SK-N-SH (cell line): ENCODE measurements at regions not wholly inside any gene's neighbourhood (a gene's known extent, or its start where the extent isn't known, plus 50 kb on each side); places are given as distances from the start of the nearest gene placed in this dataset.

Experiments used
- CTCF ChIA-PET: fragments of 300-600, 350-600 bp; formaldehyde crosslinking; extraction: SDS; loops from one replicate; lab custom pipeline; 2021; lab: Yijun Ruan, JAX
- POLR2A ChIA-PET: fragments of 350-600 bp; sonication (Branson Sonifier 250); formaldehyde crosslinking; extraction: SDS; loops from one replicate; lab custom pipeline; 2020; ENCODE audit warnings: antibody characterized with exemption, inconsistent platforms; lab: Yijun Ruan, JAX
- DNase-seq: peaks from one replicate; pipeline ENCODE4 v3.0.0; 2012
- H2AFZ ChIP-seq: fragments of 200-600 bp; sonication (generic); 2 replicates; pipeline ENCODE4 v1.8.1; 2016; ENCODE audit warnings: antibody characterized with exemption, mild to moderate bottlenecking, low read depth
- H3F3A ChIP-seq: fragments of 200-600 bp; sonication (generic); replicated peaks from 2 replicates; pipeline ENCODE3; 2016; ENCODE audit warnings: antibody characterized with exemption, mild to moderate bottlenecking; ENCODE audit not compliant: insufficient read depth
- H3K27ac ChIP-seq, 2 experiments: fragments of 200-500 bp in 1 of 2; fragments of 200-600 bp in 1 of 2; sonication (Bioruptor generic) in 1 of 2; sonication (generic), shearing (Covaris generic) in 1 of 2; 2 replicates each; pipeline versions ENCODE4 v1.5.1 to v1.6.1; 2014 to 2016; ENCODE audit warnings: low read depth in 2 of 2, inconsistent platforms in 1 of 2, low read length in 1 of 2, mild to moderate bottlenecking in 1 of 2, mixed read lengths in 1 of 2
- H3K27me3 ChIP-seq: fragments of 200-600 bp; sonication (generic), shearing (Covaris generic); 2 replicates; pipeline ENCODE4 v1.6.1; 2016; ENCODE audit warnings: mixed run types; ENCODE audit not compliant: insufficient read depth
- H3K36me3 ChIP-seq, 2 experiments: fragments of 200-500 bp in 1 of 2; fragments of 200-600 bp in 1 of 2; sonication (Bioruptor generic) in 1 of 2; sonication (generic) in 1 of 2; replicated peaks in 1 of 2; 2 replicates each; pipeline versions ENCODE3 to v1.5.1; 2014 to 2016; ENCODE audit warnings: low read length in 1 of 2, mild to moderate bottlenecking in 1 of 2; ENCODE audit not compliant: insufficient read depth in 2 of 2, control insufficient read depth in 1 of 2
- H3K4me1 ChIP-seq, 2 experiments: fragments of 200-500 bp in 1 of 2; fragments of 200-600 bp in 1 of 2; sonication (Bioruptor generic) in 1 of 2; sonication (generic), shearing (Covaris generic) in 1 of 2; 2 replicates each; pipeline versions ENCODE4 v1.5.1 to v1.6.1; 2014 to 2016; ENCODE audit warnings: low read depth in 1 of 2, low read length in 1 of 2, mixed run types in 1 of 2; ENCODE audit not compliant: insufficient read depth in 2 of 2, control insufficient read depth in 1 of 2
- H3K4me2 ChIP-seq: fragments of 200-600 bp; sonication (generic), shearing (Covaris generic); 2 replicates; pipeline ENCODE4 v1.6.1; 2017; ENCODE audit warnings: mixed run types
- H3K4me3 ChIP-seq, 2 experiments: fragments of 200-500 bp in 1 of 2; fragments of 200-600 bp in 1 of 2; sonication (Bioruptor generic) in 1 of 2; sonication (generic), shearing (Covaris generic) in 1 of 2; 2 replicates each; pipeline versions ENCODE4 v1.5.1 to v1.8.1; 2014 to 2016; ENCODE audit warnings: low read depth in 2 of 2, inconsistent platforms in 1 of 2, low read length in 1 of 2, mild to moderate bottlenecking in 1 of 2, mixed read lengths in 1 of 2, moderate library complexity in 1 of 2
- H3K79me2 ChIP-seq: fragments of 200-600 bp; sonication (generic); 2 replicates; pipeline ENCODE4 v1.8.1; 2017; ENCODE audit warnings: mild to moderate bottlenecking; ENCODE audit not compliant: insufficient read depth
- H3K9ac ChIP-seq: fragments of 200-600 bp; sonication (generic); 2 replicates; pipeline ENCODE4 v1.6.1; 2017; ENCODE audit warnings: mixed run types
- H3K9me2 ChIP-seq: fragments of 200-600 bp; sonication (generic); 2 replicates; pipeline ENCODE4 v1.6.1; 2017; ENCODE audit warnings: mixed run types
- H3K9me3 ChIP-seq: fragments of 200-600 bp; sonication (generic); 2 replicates; pipeline ENCODE4 v1.6.1; 2017; ENCODE audit warnings: mixed run types, mild to moderate bottlenecking, moderate library complexity
- H4K20me1 ChIP-seq: fragments of 200-600 bp; sonication (generic); 2 replicates; pipeline ENCODE4 v1.6.1; 2017; ENCODE audit warnings: mild to moderate bottlenecking, mixed run types; ENCODE audit not compliant: insufficient read depth
- CHD2 ChIP-seq: fragments of 150-350 bp; IDR thresholded peaks from 2 replicates; pipeline ENCODE4 v1.6.1; 2018; ENCODE audit warnings: low read length; ENCODE audit not compliant: partially characterized antibody
- ELF1 ChIP-seq: IDR thresholded peaks from 2 replicates; pipeline ENCODE4 v1.4.0; 2012
- EZH2phosphoT487 ChIP-seq: fragments of 200-600 bp; sonication (generic); IDR thresholded peaks from 2 replicates; pipeline ENCODE4 v1.6.1; 2017; ENCODE audit warnings: low read depth, mixed run types, mild to moderate bottlenecking, antibody characterized with exemption, moderate library complexity, borderline replicate concordance
- FOSL2 ChIP-seq: IDR thresholded peaks from 2 replicates; pipeline ENCODE4 v1.4.0; 2012; ENCODE audit warnings: low read depth, mild to moderate bottlenecking, moderate library complexity, borderline replicate concordance
- FOXJ3 ChIP-seq: sonication (generic); formaldehyde crosslinking; IDR thresholded peaks from 2 replicates; pipeline ENCODE4 v1.5.1; 2020; ENCODE audit warnings: mild to moderate bottlenecking, missing genetic modification reagents
- FOXM1 ChIP-seq: IDR thresholded peaks from 2 replicates; pipeline ENCODE4 v1.4.0; 2012; ENCODE audit warnings: low read depth, mild to moderate bottlenecking
- JUND ChIP-seq: IDR thresholded peaks from 2 replicates; pipeline ENCODE4 v1.4.0; 2012
- MXI1 ChIP-seq: IDR thresholded peaks from 2 replicates; pipeline ENCODE4 v1.6.1; 2012; ENCODE audit warnings: mild to moderate bottlenecking, low read depth, low read length, improper control_type of control experiment
- NRF1 ChIP-seq: IDR thresholded peaks from 2 replicates; pipeline ENCODE4 v1.6.1; 2012; ENCODE audit warnings: low read depth, mild to moderate bottlenecking, low read length
- RAD21 ChIP-seq: IDR thresholded peaks from 2 replicates; pipeline ENCODE4 v1.6.1; 2012; ENCODE audit warnings: mild to moderate bottlenecking, low read length
- SIN3A ChIP-seq: IDR thresholded peaks from 2 replicates; pipeline ENCODE4 v1.6.1; 2012; ENCODE audit warnings: low read depth, mild to moderate bottlenecking, low read length, moderate library complexity, borderline replicate concordance
- TCF12 ChIP-seq: IDR thresholded peaks from 2 replicates; pipeline ENCODE4 v1.4.0; 2012
- TEAD4 ChIP-seq: IDR thresholded peaks from 2 replicates; pipeline ENCODE4 v1.4.0; 2012; ENCODE audit warnings: mild to moderate bottlenecking, borderline replicate concordance; ENCODE audit not compliant: insufficient read depth
- YY1 ChIP-seq: IDR thresholded peaks from 2 replicates; pipeline ENCODE4 v1.4.0; 2012; ENCODE audit warnings: low read depth, mild to moderate bottlenecking
- WGBS: methylation state at CpG from one replicate; pipeline ENCODE4 v1.1.6; 2017; ENCODE audit warnings: low lambda C conversion rate; 5-methylcytosine and 5-hydroxymethylcytosine counted together
- TF ChIP-seq, protein P1 (sequence below): IDR thresholded peaks from 2 replicates; pipeline ENCODE4 v1.4.0; 2012; ENCODE audit warnings: low read depth
- TF ChIP-seq, protein P2 (sequence below): IDR thresholded peaks from 2 replicates; pipeline ENCODE4; 2012
- TF ChIP-seq, protein P3 (sequence below): IDR thresholded peaks from 2 replicates; pipeline ENCODE4 v1.4.0; 2012; ENCODE audit warnings: low read depth, borderline replicate concordance
- TF ChIP-seq, protein P4 (sequence below): fragments of 150-350 bp; IDR thresholded peaks from 2 replicates; pipeline ENCODE4 v1.6.1; 2017; ENCODE audit warnings: antibody characterized with exemption, low read length, low read depth, borderline replicate concordance

DNA sequence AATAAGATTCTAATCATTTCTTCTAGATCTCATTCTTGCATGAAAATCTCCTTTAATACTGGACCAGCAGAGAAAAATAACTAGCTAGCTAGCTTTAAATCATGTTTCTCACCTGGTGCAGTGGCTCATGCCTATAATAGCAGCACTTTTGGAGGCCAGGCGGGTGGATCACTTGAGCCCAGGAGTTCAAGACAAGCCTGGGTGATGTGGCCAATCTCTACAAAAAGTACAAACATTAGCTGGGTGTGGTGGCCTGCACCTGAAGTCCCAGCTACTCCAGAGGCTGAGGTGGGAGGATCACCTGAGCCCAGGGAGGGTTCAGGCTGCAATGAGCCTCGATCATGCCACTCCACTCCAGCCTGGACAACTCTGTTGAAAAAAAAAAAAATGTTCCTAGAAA is 99.2 kb downstream of the BAMBI start:
- WGBS = 57% methylated on average over 2 of the region's 2 CpGs
- Histone ChIP-seq H3F3A (no peaks in the 10 kb centered on the region), H3K9ac (no peak overlapping the region), H2AFZ (no peak overlapping the region), H3K9me2 (no peaks in the 10 kb centered on the region), H3K27ac (no peak overlapping the region), H3K9me3 (no peaks in the 10 kb centered on the region), H3K4me1 (peaks cover 0 to 5% of the 10 kb centered on the region in 2 experiments; a peak in 1 of 4 replicates), H3K4me3 (no peak overlapping the region), H3K79me2 (no peaks in the 10 kb centered on the region), H3K27me3 (no peaks in the 10 kb centered on the region), H3K4me2 (no peak overlapping the region), H3K36me3 (no peaks in the 10 kb centered on the region), H4K20me1 (no peaks in the 10 kb centered on the region)
- CTCF ChIA-PET = no interaction called here
- no peak for DNase-seq
- TF ChIP-seq RAD21 = no peak
- TF ChIP-seq EZH2phosphoT487 = no peak
- no peak for TF ChIP-seq ELF1
- no peak for TF ChIP-seq NRF1
- TF ChIP-seq, protein P1, sequence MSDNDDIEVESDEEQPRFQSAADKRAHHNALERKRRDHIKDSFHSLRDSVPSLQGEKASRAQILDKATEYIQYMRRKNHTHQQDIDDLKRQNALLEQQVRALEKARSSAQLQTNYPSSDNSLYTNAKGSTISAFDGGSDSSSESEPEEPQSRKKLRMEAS = no peak
- TF ChIP-seq YY1 = no peak
- no peak for TF ChIP-seq JUND
- TF ChIP-seq, protein P2, sequence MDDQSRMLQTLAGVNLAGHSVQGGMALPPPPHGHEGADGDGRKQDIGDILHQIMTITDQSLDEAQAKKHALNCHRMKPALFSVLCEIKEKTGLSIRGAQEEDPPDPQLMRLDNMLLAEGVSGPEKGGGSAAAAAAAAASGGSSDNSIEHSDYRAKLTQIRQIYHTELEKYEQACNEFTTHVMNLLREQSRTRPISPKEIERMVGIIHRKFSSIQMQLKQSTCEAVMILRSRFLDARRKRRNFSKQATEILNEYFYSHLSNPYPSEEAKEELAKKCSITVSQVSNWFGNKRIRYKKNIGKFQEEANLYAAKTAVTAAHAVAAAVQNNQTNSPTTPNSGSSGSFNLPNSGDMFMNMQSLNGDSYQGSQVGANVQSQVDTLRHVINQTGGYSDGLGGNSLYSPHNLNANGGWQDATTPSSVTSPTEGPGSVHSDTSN = no peak
- TF ChIP-seq FOXM1 = no peak
- TF ChIP-seq TEAD4 = no peak
- no peak for TF ChIP-seq FOSL2
- no peak for TF ChIP-seq TCF12
- POLR2A ChIA-PET = no interaction called here

DNA sequence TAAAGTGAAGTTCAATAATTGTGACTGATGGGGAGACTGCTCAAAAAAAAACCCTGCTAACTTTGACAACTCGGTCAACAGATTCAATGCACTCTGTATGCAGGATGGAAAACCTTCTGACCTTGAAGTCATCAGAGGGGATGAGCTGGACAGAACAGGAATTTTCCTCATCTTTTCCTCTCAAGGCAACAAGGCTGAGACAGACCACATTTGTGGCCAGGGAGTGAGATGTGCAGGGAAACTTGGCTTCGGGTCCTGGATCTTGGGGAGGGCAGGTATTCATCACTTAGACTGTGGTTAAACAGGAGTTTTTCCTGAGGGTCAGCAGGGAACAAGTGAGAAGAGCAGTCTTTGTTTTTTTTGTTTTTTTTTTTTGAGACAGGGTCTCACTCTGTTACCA is 100.6 kb downstream of the BAMBI start:
- Histone ChIP-seq H3K27ac (no peak overlapping the region), H3K79me2 (no peaks in the 10 kb centered on the region), H3K4me2 (no peak overlapping the region), H4K20me1 (no peaks in the 10 kb centered on the region), H2AFZ (no peak overlapping the region), H3K4me3 (no peak overlapping the region), H3F3A (no peaks in the 10 kb centered on the region), H3K36me3 (no peaks in the 10 kb centered on the region), H3K27me3 (no peaks in the 10 kb centered on the region), H3K9ac (no peak overlapping the region), H3K9me3 (no peaks in the 10 kb centered on the region), H3K9me2 (no peaks in the 10 kb centered on the region), H3K4me1 (peaks cover 0 to 5% of the 10 kb centered on the region in 2 experiments; a peak in 1 of 4 replicates)
- POLR2A ChIA-PET = no interaction called here
- no peak for DNase-seq
- CTCF ChIA-PET = interaction anchor here (1.0 kb wide), 1 partner anchor 12 kb away, joined by 3 read pairs; no protein-coding TSS in a partner anchor
- TF ChIP-seq RAD21 (no peak), FOXJ3 (CRISPR knock-in tag) (no peak), FOSL2 (no peak), CHD2 (no peak), MXI1 (no peak), FOXM1 (no peak), TCF12 (no peak), SIN3A (no peak)
- TF ChIP-seq, protein P1 = no peak
- TF ChIP-seq, protein P3, sequence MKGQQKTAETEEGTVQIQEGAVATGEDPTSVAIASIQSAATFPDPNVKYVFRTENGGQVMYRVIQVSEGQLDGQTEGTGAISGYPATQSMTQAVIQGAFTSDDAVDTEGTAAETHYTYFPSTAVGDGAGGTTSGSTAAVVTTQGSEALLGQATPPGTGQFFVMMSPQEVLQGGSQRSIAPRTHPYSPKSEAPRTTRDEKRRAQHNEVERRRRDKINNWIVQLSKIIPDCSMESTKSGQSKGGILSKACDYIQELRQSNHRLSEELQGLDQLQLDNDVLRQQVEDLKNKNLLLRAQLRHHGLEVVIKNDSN = no peak
- TF ChIP-seq, protein P4, sequence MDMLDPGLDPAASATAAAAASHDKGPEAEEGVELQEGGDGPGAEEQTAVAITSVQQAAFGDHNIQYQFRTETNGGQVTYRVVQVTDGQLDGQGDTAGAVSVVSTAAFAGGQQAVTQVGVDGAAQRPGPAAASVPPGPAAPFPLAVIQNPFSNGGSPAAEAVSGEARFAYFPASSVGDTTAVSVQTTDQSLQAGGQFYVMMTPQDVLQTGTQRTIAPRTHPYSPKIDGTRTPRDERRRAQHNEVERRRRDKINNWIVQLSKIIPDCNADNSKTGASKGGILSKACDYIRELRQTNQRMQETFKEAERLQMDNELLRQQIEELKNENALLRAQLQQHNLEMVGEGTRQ = no peak
- TF ChIP-seq, protein P2 = no peak
- WGBS = 68% methylated on average over 2 of the region's 2 CpGs
